A673 (cell line): ENCODE measurements at regions not wholly inside any gene's neighbourhood (a gene's known extent, or its start where the extent isn't known, plus 50 kb on each side); places are given as distances from the start of the nearest gene placed in this dataset.

Experiments used
- BruUV-seq: library from RNA; stranded (reverse); fragments of 400-500 nt; replicated peaks from 2 replicates; lab custom pipeline; 2021; lab: Mats Ljungman, UMichigan
- CTCF ChIA-PET: fragments of 300-600 bp; sonication (Branson Sonifier 250); formaldehyde crosslinking; loops from one replicate; lab custom pipeline; 2022; ENCODE audit warnings: antibody characterized with exemption; lab: Charles Lee
- POLR2A ChIA-PET: fragments of 300-600 bp; sonication (Branson Sonifier 250); formaldehyde crosslinking; loops from one replicate; lab custom pipeline; 2022; ENCODE audit warnings: antibody characterized with exemption; ENCODE audit not compliant: low non-redundant PET; lab: Charles Lee
- DNase-seq: peaks from one replicate; pipeline ENCODE4 v3.0.0-alpha.2; 2015; ENCODE audit warnings: low spot score
- H3K27ac ChIP-seq: fragments of 200-600 bp; sonication (generic); 2 replicates; pipeline ENCODE4 v1.5.1; 2016; ENCODE audit warnings: mixed run types, low read depth, mild to moderate bottlenecking, mixed read lengths, antibody characterized with exemption, low read length; ENCODE audit not compliant: poor library complexity, severe bottlenecking
- H3K27me3 ChIP-seq: fragments of 200-600 bp; sonication (generic); replicated peaks from 2 replicates; pipeline ENCODE4 v1.6.1; 2017; ENCODE audit warnings: mixed run types, low read depth, mild to moderate bottlenecking, mixed read lengths, antibody characterized with exemption, low read length; ENCODE audit not compliant: insufficient read depth, poor library complexity
- H3K36me3 ChIP-seq: fragments of 200-600 bp; sonication (generic); 2 replicates; pipeline ENCODE4 v1.6.1; 2016; ENCODE audit warnings: mixed run types, mild to moderate bottlenecking, mixed read lengths, antibody characterized with exemption, low read length; ENCODE audit not compliant: insufficient read depth, poor library complexity, severe bottlenecking
- H3K4me1 ChIP-seq: fragments of 200-600 bp; sonication (generic); 2 replicates; pipeline ENCODE4 v1.6.1; 2017; ENCODE audit warnings: mixed run types, mild to moderate bottlenecking, mixed read lengths, antibody characterized with exemption, low read length; ENCODE audit not compliant: insufficient read depth, poor library complexity, severe bottlenecking
- H3K4me3 ChIP-seq: fragments of 200-600 bp; sonication (generic); 2 replicates; pipeline ENCODE4 v1.5.1; 2016; ENCODE audit warnings: low read depth, mixed run types, mild to moderate bottlenecking, mixed read lengths, low read length; ENCODE audit not compliant: poor library complexity, severe bottlenecking
- H3K9me3 ChIP-seq: fragments of 200-600 bp; sonication (generic); 2 replicates; pipeline ENCODE4 v1.6.1; 2016; ENCODE audit warnings: mixed run types, low read depth, mild to moderate bottlenecking, mixed read lengths, antibody characterized with exemption, low read length; ENCODE audit not compliant: poor library complexity, severe bottlenecking
- CTCF ChIP-seq: fragments of 300-800, 200-600 bp; sonication (generic); conservative IDR thresholded peaks from 2 replicates; pipeline ENCODE4 v1.5.1; 2017; ENCODE audit warnings: low read depth, mild to moderate bottlenecking, antibody characterized with exemption, low read length, moderate library complexity, mixed read lengths
- EZH2 ChIP-seq: fragments of 200-600 bp; sonication (generic); IDR thresholded peaks from 2 replicates; pipeline ENCODE4 v1.6.1; 2017; ENCODE audit warnings: borderline replicate concordance, low read depth, mild to moderate bottlenecking, mixed read lengths, antibody characterized with exemption, low read length; ENCODE audit not compliant: poor library complexity, severe bottlenecking
- intact Hi-C: fragments of 100-400 bp; cut with micrococcal nuclease; formaldehyde crosslinking; loops from one replicate; pipeline ENCODE4 v1.10.0; 2022; ENCODE audit not compliant: unreplicated experiment

GRCh38 chr2:13141315-13141714 is 424.6 kb downstream of the TRIB2 start:
- Histone ChIP-seq H3K9me3 (no peaks in the 10 kb centered on the region), H3K27ac (no peak overlapping the region), H3K4me1 (no peaks in the 10 kb centered on the region), H3K36me3 (no peaks in the 10 kb centered on the region), H3K4me3 (no peak overlapping the region), H3K27me3 (peaks cover 11% of the 10 kb centered on the region)
- BruUV-seq, result no TSS peak
- intact Hi-C loops, result no loop called here
- ChIA-PET POLR2A (no interaction called here), CTCF (no interaction called here)
- DNase-seq, result no peak
- TF ChIP-seq CTCF (no peak), EZH2 (no peak)

GRCh38 chr2:13143451-13143850 is 426.7 kb downstream of the TRIB2 start:
- TF ChIP-seq CTCF (no peak), EZH2 (no peak)
- DNase-seq, result no peak
- ChIA-PET POLR2A (no interaction called here), CTCF (no interaction called here)
- Histone ChIP-seq H3K36me3 (no peaks in the 10 kb centered on the region), H3K9me3 (no peaks in the 10 kb centered on the region), H3K4me3 (no peak overlapping the region), H3K27me3 (peaks cover 18% of the 10 kb centered on the region), H3K27ac (no peak overlapping the region), H3K4me1 (no peaks in the 10 kb centered on the region)
- intact Hi-C loops, result no loop called here
- no TSS peak for BruUV-seq

- POLR2A ChIA-PET, result no interaction called here
- CTCF ChIA-PET, result no interaction called here
Measured at GRCh38 chr2:13156916-13157315, 440.2 kb downstream of the TRIB2 start.

More at GRCh38 chr2:13156916-13157315, 440.2 kb downstream of the TRIB2 start:
- H3K27ac ChIP-seq, result no peak overlapping the region
- TF ChIP-seq CTCF (no peak), EZH2 (no peak)
- no peak overlapping the region for H3K4me3 ChIP-seq
- DNase-seq, result no peak
- H3K9me3 ChIP-seq, result no peaks in the 10 kb centered on the region
- H3K4me1 ChIP-seq, result no peaks in the 10 kb centered on the region
- no peaks in the 10 kb centered on the region for H3K36me3 ChIP-seq
- intact Hi-C loops, result no loop called here
- BruUV-seq, result no TSS peak
- H3K27me3 ChIP-seq, result peaks cover 41% of the 10 kb centered on the region
